Smooth muscle cell of the brain vasculature (primary cell): ENCODE measurements at regions not wholly inside any gene's neighbourhood (a gene's known extent, or its start where the extent isn't known, plus 50 kb on each side); places are given as distances from the start of the nearest gene placed in this dataset.
"Not testable (repeated sequence)": the region's sequence is repeated elsewhere in the genome, so short reads cannot be mapped to it uniquely, and the experiment has no call there.

Experiments
- DNase-seq: peaks from one replicate; pipeline ENCODE4 v3.0.0-alpha.2; 2012; ENCODE audit warnings: low read depth, low spot score

- no peak for DNase-seq
These were observed 592.7 kb upstream of the SLC35B3 start for GRCh38 chr6:9028086-9028485.

GRCh38 chr6:9025796-9026394 lies 590.5 kb upstream of the SLC35B3 start:
- DNase-seq, result no peak

DNA sequence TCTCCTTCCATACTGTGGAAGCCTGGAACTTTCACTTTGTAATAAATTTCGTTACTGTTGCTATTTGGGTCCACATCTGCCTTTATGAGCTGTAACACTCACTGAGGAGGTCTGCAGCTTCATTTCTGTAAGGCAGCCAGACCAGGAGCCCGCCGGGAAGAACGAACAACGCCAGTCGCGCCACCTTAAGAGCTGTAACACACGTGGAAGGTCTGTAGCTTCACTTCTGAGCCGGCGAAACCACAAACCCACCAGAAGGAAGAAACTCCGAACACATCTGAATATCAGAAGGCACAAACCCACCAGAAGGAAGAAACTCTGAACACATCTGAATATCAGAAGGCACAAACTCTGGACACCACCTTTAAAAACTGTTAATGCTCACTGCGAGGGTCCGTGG lies 589.9 kb upstream of the SLC35B3 start:
- no peak for DNase-seq

GRCh38 chr6:9024246-9024645 lies 588.9 kb upstream of the SLC35B3 start:
- DNase-seq, result not testable (repeated sequence)

GRCh38 chr6:9020001-9020400 lies 584.7 kb upstream of the SLC35B3 start:
- no peak for DNase-seq

DNA sequence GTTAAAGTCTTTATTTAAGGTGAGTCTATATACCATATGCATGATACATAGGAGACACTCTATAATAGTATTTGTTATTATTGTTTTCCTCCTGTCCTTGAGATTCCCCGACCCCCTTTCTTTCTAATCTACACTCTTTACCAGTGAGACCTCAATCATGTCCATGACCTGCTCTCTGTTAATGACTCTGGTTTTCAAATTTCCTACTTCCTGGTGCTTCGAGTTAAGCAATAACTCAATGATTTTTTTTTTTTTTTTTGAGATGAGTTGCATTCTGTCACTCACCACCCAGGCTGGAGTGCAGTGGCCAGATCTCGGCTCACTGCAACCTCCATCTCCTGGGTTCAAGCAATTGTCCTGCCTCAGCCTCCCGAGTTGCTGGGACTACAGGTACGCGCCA lies 574.6 kb upstream of the SLC35B3 start:
- no peak for DNase-seq

- DNase-seq, result no peak
These were observed 571.7 kb upstream of the SLC35B3 start for GRCh38 chr6:9007027-9007426.

DNA sequence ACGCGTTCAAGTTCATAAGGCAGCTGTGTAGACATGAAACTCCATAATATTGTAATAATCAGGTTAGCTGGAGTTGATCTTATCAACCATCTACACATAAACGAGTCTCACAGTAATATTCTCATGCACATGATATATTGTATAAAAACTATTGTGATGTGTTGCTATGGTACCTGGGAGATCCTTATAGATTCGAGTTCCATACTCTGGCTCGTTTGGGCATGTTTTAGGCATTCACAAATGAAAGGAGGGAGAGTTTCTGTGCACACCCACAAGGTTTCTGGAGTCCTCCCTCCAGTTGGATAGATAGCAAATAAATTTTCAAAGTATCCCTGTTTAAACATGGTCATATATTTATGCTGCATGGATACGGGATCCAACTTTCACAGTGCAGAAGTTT lies 567.5 kb upstream of the SLC35B3 start:
- DNase-seq, result no peak

DNA sequence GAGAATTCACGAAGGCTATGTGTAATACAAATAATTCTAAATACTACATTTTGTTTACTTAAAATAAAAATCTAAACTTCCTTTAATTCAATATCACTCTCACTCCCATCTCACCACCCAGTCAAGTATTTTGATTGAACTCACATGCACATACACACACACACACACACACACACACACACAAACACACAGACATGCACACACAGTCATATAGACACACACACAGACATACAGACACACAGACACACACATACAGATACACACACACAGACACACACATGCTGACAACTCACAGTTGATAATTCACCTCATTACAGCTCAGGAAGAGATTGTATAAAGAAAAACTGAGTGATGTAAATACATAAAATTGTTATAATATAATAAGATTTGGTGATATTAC lies 559.8 kb upstream of the SLC35B3 start:
- no peak for DNase-seq

- DNase-seq, result no peak
These were observed 557.8 kb upstream of the SLC35B3 start for GRCh38 chr6:8993111-8993510.

- DNase-seq, result no peak
These were observed 556.5 kb upstream of the SLC35B3 start for GRCh38 chr6:8991844-8992243.

- no peak for DNase-seq
These were observed 554.7 kb upstream of the SLC35B3 start for GRCh38 chr6:8990075-8990474.

DNA sequence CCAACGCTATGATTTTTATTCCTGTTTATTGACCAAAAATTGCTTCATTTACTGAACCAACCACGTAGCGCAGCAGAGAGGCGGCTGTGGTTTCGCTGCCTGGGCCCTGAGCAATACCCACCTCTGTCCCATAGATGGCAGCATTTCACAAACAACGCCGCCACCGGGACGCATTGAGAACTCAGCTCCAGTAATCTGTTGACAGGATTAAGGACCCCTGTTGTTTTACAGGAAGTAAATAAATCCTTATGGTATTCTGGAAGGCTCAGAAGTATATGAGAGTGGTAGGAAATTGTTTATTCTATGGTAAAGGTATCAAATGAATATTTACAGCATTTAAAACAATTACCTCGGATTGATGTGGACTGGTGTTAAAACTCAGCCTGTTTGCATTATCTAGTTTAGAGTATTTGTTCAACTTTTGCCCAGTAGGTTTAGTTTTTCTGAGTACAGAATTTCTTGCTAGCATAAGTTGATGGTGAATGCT lies 547.9 kb upstream of the SLC35B3 start:
- DNase-seq, result peak; percentile 31

GRCh38 chr6:8982668-8983067 lies 547.3 kb upstream of the SLC35B3 start:
- no peak for DNase-seq

DNA sequence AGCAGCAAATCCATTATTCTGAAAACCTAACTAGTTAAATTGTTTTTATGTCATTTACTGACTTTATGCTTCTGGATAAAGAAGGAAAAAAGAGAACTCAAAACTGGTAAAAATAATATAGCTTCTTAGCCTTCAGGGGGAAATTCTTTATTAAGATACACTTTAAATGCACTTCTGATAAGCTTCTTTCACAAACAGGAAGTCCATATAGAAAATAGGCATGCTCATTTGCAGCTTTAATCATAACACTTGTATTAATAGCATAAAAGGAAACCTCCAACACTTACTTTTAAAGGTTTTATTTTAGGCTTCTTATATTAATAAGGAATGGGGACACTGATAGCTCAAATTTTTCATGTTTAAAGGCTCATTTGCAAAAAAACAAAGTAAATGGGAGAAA lies 538.0 kb upstream of the SLC35B3 start:
- no peak for DNase-seq

DNA sequence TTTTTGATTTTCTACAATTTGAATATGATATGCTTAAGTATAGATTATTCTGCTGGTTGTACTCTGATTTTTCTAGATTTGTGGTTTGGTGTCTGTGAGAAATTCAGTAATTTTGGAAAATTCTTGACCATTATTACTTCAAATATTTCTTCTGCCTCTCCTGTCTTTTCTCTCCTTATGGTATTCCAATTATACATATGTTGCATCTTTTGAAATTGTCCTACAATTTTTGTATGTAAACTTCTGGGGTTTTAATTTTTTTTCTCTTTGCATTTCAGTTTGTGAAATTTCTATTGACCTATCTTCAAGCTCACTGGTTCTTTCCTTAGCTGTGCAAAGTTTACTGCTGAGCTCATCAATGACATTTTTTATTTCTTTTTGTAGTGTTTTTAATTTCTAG lies 534.4 kb upstream of the SLC35B3 start:
- no peak for DNase-seq

- no peak for DNase-seq
These were observed 523.7 kb upstream of the SLC35B3 start for GRCh38 chr6:8958894-8959511.

GRCh38 chr6:8953310-8953709 lies 518.0 kb upstream of the SLC35B3 start:
- no peak for DNase-seq

GRCh38 chr6:8948733-8949132 lies 513.4 kb upstream of the SLC35B3 start:
- DNase-seq, result no peak

- DNase-seq, result no peak
These were observed 512.6 kb upstream of the SLC35B3 start for GRCh38 chr6:8947900-8948299.

DNA sequence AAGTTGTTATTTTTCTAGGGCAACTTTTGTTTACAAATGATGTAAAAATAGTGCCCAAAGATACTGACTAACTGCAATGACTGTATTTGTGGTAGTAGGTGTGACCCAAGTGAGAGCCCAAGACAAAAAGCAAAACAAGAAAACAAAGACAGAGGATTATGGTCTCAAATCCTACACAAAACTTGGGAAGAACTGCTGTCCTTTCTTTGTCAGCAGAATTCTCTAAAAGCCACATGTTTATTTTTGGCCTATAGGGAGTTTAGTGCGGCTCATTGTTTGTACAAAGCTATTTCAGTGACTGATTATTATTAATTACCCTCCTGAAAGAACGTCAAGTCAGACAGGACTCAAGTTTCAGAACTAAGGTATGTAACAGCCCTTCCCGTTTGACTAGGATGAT lies 509.2 kb upstream of the SLC35B3 start:
- DNase-seq, result no peak

GRCh38 chr6:8943073-8943472 lies 507.7 kb upstream of the SLC35B3 start:
- DNase-seq, result no peak

GRCh38 chr6:8941577-8941976 lies 506.2 kb upstream of the SLC35B3 start:
- DNase-seq, result peak; percentile 9

GRCh38 chr6:8940356-8940755 lies 505.0 kb upstream of the SLC35B3 start:
- DNase-seq, result no peak
